AG04449 (cell line): ENCODE measurements at regions not wholly inside any gene's neighbourhood (a gene's known extent, or its start where the extent isn't known, plus 50 kb on each side); places are given as distances from the start of the nearest gene placed in this dataset.

ENCODE experiments used
- CTCF ChIA-PET: fragments of 350-600 bp; formaldehyde crosslinking; extraction: SDS; loops from one replicate; lab custom pipeline; 2021; ENCODE audit warnings: antibody characterized with exemption; lab: Yijun Ruan, JAX
- POLR2A ChIA-PET: fragments of 400-600, 350-600 bp; formaldehyde crosslinking; extraction: SDS; loops from one replicate; lab custom pipeline; 2020; ENCODE audit warnings: antibody characterized with exemption, inconsistent platforms; lab: Yijun Ruan, JAX
- DNase-seq: peaks from one replicate; pipeline ENCODE4 v3.0.0-alpha.2; 2010; ENCODE audit warnings: low read depth, low spot score
- H3K4me3 ChIP-seq: 2 replicates; pipeline ENCODE4 v1.5.1; 2011; ENCODE audit warnings: low read depth, mild to moderate bottlenecking, control low read depth, low read length
- CTCF ChIP-seq: IDR thresholded peaks from one replicate; pipeline ENCODE4 v1.5.1; 2011; ENCODE audit warnings: mild to moderate bottlenecking, moderate library complexity, low read length, control low read depth, inconsistent platforms; ENCODE audit not compliant: insufficient read depth; ENCODE audit errors: missing control alignments

- no peak for DNase-seq
- ChIA-PET POLR2A (no interaction called here), CTCF (no interaction called here)
- no peak for TF ChIP-seq CTCF
- no peak overlapping the region for H3K4me3 ChIP-seq
These were observed 50.0 kb upstream of the PCGF5 start for GRCh38 chr10:91170418-91170817.
